Keratinocyte (primary cell): ENCODE measurements at regions not wholly inside any gene's neighbourhood (a gene's known extent, or its start where the extent isn't known, plus 50 kb on each side); places are given as distances from the start of the nearest gene placed in this dataset.

Source experiments
- DNase-seq: peaks from one replicate; pipeline ENCODE4 v3.0.0-alpha.2; 2011; ENCODE audit warnings: low read depth, missing footprints, low spot score
- FAIRE-seq: peaks from 2 replicates; lab custom pipeline; 2011; peaks lifted over from hg19 to GRCh38; lab: Jason Lieb, UNC
- H2AFZ ChIP-seq: 2 replicates; pipeline ENCODE4 v1.6.0; 2012; ENCODE audit warnings: low read length, control low read depth, inconsistent platforms; ENCODE audit not compliant: control insufficient read depth
- H3K27ac ChIP-seq: 2 replicates; pipeline ENCODE4 v1.5.1; 2011; ENCODE audit warnings: low read length; ENCODE audit not compliant: control insufficient read depth, insufficient read depth
- H3K27me3 ChIP-seq: 3 replicates; pipeline ENCODE4 v1.6.0; 2011; ENCODE audit warnings: low read length; ENCODE audit not compliant: control insufficient read depth, insufficient read depth; ENCODE audit errors: extremely low read depth
- H3K36me3 ChIP-seq, 2 experiments: 2 replicates in 1 of 2; 3 replicates in 1 of 2; pipeline ENCODE4 v1.5.1; 2011; ENCODE audit warnings: low read length in 2 of 2, mild to moderate bottlenecking in 1 of 2; ENCODE audit not compliant: control insufficient read depth in 2 of 2, insufficient read depth in 2 of 2; ENCODE audit errors: extremely low read depth in 1 of 2
- H3K4me1 ChIP-seq: 3 replicates; pipeline ENCODE4 v1.5.1; 2011; ENCODE audit warnings: low read length; ENCODE audit not compliant: control insufficient read depth, insufficient read depth; ENCODE audit errors: extremely low read depth
- H3K4me2 ChIP-seq: 3 replicates; pipeline ENCODE4 v1.6.0; 2011; ENCODE audit warnings: low read depth, low read length; ENCODE audit not compliant: control insufficient read depth, insufficient read depth; ENCODE audit errors: extremely low read depth
- H3K4me3 ChIP-seq, 3 experiments: fragments of 200-600 bp in 1 of 3; sonication (generic) in 1 of 3; 2 replicates in 2 of 3; 3 replicates in 1 of 3; pipeline ENCODE4 v1.5.1; 2011 to 2016; ENCODE audit warnings: low read length in 3 of 3, mild to moderate bottlenecking in 3 of 3, control low read depth in 2 of 3, inconsistent platforms in 1 of 3, low read depth in 1 of 3, mixed read lengths in 1 of 3, mixed run types in 1 of 3, moderate library complexity in 1 of 3; ENCODE audit not compliant: control insufficient read depth in 2 of 3, insufficient read depth in 2 of 3; ENCODE audit errors: extremely low read depth in 1 of 3
- H3K79me2 ChIP-seq: 2 replicates; pipeline ENCODE4 v1.6.0; 2012; ENCODE audit warnings: low read length; ENCODE audit not compliant: control insufficient read depth, insufficient read depth
- H3K9ac ChIP-seq: 3 replicates; pipeline ENCODE4 v1.6.0; 2011; ENCODE audit warnings: low read length; ENCODE audit not compliant: control insufficient read depth, insufficient read depth; ENCODE audit errors: extremely low read depth
- H3K9me1 ChIP-seq: 3 replicates; pipeline ENCODE4 v1.6.0; 2011; ENCODE audit warnings: low read length; ENCODE audit not compliant: control insufficient read depth, insufficient read depth; ENCODE audit errors: extremely low read depth
- H3K9me3 ChIP-seq: 2 replicates; pipeline ENCODE4 v1.5.1; 2012; ENCODE audit warnings: low read depth, low read length; ENCODE audit not compliant: control insufficient read depth
- H4K20me1 ChIP-seq: 3 replicates; pipeline ENCODE4 v1.6.0; 2011; ENCODE audit warnings: low read length; ENCODE audit not compliant: control insufficient read depth, insufficient read depth; ENCODE audit errors: extremely low read depth
- CTCF ChIP-seq, 3 experiments: IDR thresholded peaks in 1 of 3; conservative IDR thresholded peaks in 1 of 3; optimal IDR thresholded peaks in 1 of 3; 2 replicates in 2 of 3; 3 replicates in 1 of 3; pipeline versions ENCODE3 to v1.5.1; 2011; ENCODE audit warnings: low read length in 3 of 3, mild to moderate bottlenecking in 3 of 3, moderate library complexity in 2 of 3, control low read depth in 1 of 3, inconsistent platforms in 1 of 3; ENCODE audit not compliant: insufficient read depth in 2 of 3; ENCODE audit errors: extremely low read depth in 1 of 3
- EZH2 ChIP-seq: IDR thresholded peaks from one replicate; pipeline ENCODE4 v1.6.1; 2012; ENCODE audit warnings: inconsistent platforms, mild to moderate bottlenecking, low read length, moderate library complexity
- dilution Hi-C: fragments of 300-500 bp; cut with MboI; formaldehyde crosslinking; loops from one replicate; pipeline ENCODE4 v1.7.0; 2020; ENCODE audit warnings: low sequenced_read_pairs; ENCODE audit not compliant: extremely low pct_ligation_motif_present

- Histone ChIP-seq H3K9ac (no peak overlapping the region), H3K9me1 (no peaks in the 10 kb centered on the region), H4K20me1 (no peaks in the 10 kb centered on the region), H3K79me2 (no peaks in the 10 kb centered on the region), H3K4me3 (no peak overlapping the region), H3K36me3 (no peaks in the 10 kb centered on the region), H3K4me2 (no peak overlapping the region), H3K27ac (no peak overlapping the region), H3K27me3 (no peaks in the 10 kb centered on the region), H3K9me3 (no peaks in the 10 kb centered on the region), H3K4me1 (no peaks in the 10 kb centered on the region), H2AFZ (no peak overlapping the region)
- TF ChIP-seq CTCF (optimal IDR thresholded peaks at IDR 0.05 in 1 of 3, IDR thresholded peaks at IDR 0.05 in 1 of 3, conservative IDR thresholded peaks at IDR 0.05 in 1 of 3; ENCODE audit: extremely low read depth in 1 of 3, insufficient read depth in 2 of 3, low read length in 3 of 3) (no peak), EZH2 (no peak)
- DNase-seq: no peak
- no peak for FAIRE-seq
- dilution Hi-C loops: no loop called here
Observed at GRCh38 chr6:85033547-85033946, 269.1 kb upstream of the TBX18 start.

GRCh38 chr6:85026021-85026420, 261.6 kb upstream of the TBX18 start:
- dilution Hi-C loops: no loop called here
- Histone ChIP-seq H3K9me3 (no peaks in the 10 kb centered on the region), H3K27ac (no peak overlapping the region), H3K9ac (no peak overlapping the region), H3K4me1 (no peaks in the 10 kb centered on the region), H3K9me1 (no peaks in the 10 kb centered on the region), H3K4me2 (no peak overlapping the region), H3K79me2 (no peaks in the 10 kb centered on the region), H4K20me1 (no peaks in the 10 kb centered on the region), H3K4me3 (no peak overlapping the region), H3K27me3 (no peaks in the 10 kb centered on the region), H2AFZ (no peak overlapping the region), H3K36me3 (no peaks in the 10 kb centered on the region)
- TF ChIP-seq EZH2 (no peak), CTCF (optimal IDR thresholded peaks at IDR 0.05 in 1 of 3, IDR thresholded peaks at IDR 0.05 in 1 of 3, conservative IDR thresholded peaks at IDR 0.05 in 1 of 3; ENCODE audit: extremely low read depth in 1 of 3, insufficient read depth in 2 of 3, low read length in 3 of 3) (no peak)
- DNase-seq (no peak), FAIRE-seq (no peak)
